IMR-90 (cell line): ENCODE measurements at regions not wholly inside any gene's neighbourhood (a gene's known extent, or its start where the extent isn't known, plus 50 kb on each side); places are given as distances from the start of the nearest gene placed in this dataset.

Source experiments
- ATAC-seq: fragments of 200-7000 bp; cut with Tn5 transposase; 2 replicates; pipeline ENCODE4 v1.9.1; 2020; ENCODE audit warnings: low read depth, mild to moderate bottlenecking, moderate library complexity
- BruUV-seq: library from RNA; stranded (reverse); fragments of 400-500 nt; replicated peaks from 2 replicates; lab custom pipeline; 2021; lab: Mats Ljungman, UMichigan
- CTCF ChIA-PET: fragments of 300-600 bp; formaldehyde crosslinking; extraction: SDS; loops from one replicate; lab custom pipeline; 2021; ENCODE audit warnings: antibody characterized with exemption; lab: Yijun Ruan, JAX
- POLR2A ChIA-PET: fragments of 300-600 bp; sonication (Branson Sonifier 250); formaldehyde crosslinking; loops from one replicate; lab custom pipeline; 2022; ENCODE audit warnings: antibody characterized with exemption; ENCODE audit not compliant: unreplicated experiment; lab: Charles Lee
- DNase-seq: peaks from one replicate; pipeline ENCODE4 v3.0.0; 2013
- H2AFZ ChIP-seq: replicated peaks from 2 replicates; pipeline ENCODE3; 2013; ENCODE audit warnings: low read length, mild to moderate bottlenecking; ENCODE audit not compliant: poor library complexity
- H2AK5ac ChIP-seq: 2 replicates; pipeline ENCODE4 v1.6.1; 2013; ENCODE audit warnings: low read depth, low read length, inconsistent platforms
- H2AK9ac ChIP-seq: replicated peaks from 2 replicates; pipeline ENCODE3; 2013; ENCODE audit warnings: mild to moderate bottlenecking, low read depth, low read length, moderate library complexity; ENCODE audit not compliant: poor library complexity
- H2BK120ac ChIP-seq: 2 replicates; pipeline ENCODE4 v1.6.1; 2013; ENCODE audit warnings: low read depth, low read length, inconsistent platforms
- H2BK15ac ChIP-seq: 3 replicates; pipeline ENCODE4 v1.6.1; 2013; ENCODE audit warnings: low read depth, low read length, inconsistent platforms
- H2BK20ac ChIP-seq: 2 replicates; pipeline ENCODE4 v1.6.1; 2013; ENCODE audit warnings: low read depth, mild to moderate bottlenecking, inconsistent platforms, low read length, moderate library complexity
- H2BK5ac ChIP-seq: 2 replicates; pipeline ENCODE4 v1.6.1; 2013; ENCODE audit warnings: mild to moderate bottlenecking, low read depth, low read length, inconsistent platforms; ENCODE audit not compliant: poor library complexity, severe bottlenecking
- H3K14ac ChIP-seq: replicated peaks from 2 replicates; pipeline ENCODE4 v1.6.1; 2013; ENCODE audit warnings: low read depth, low read length, inconsistent platforms
- H3K18ac ChIP-seq: 2 replicates; pipeline ENCODE4 v1.6.1; 2013; ENCODE audit warnings: low read depth, low read length, control low read depth
- H3K23ac ChIP-seq: 2 replicates; pipeline ENCODE4 v1.6.1; 2013; ENCODE audit warnings: low read depth, low read length, inconsistent platforms
- H3K27ac ChIP-seq: 2 replicates; pipeline ENCODE4 v1.5.1; 2013; ENCODE audit warnings: mild to moderate bottlenecking, control low read depth, low read length; ENCODE audit not compliant: insufficient read depth
- H3K27me3 ChIP-seq: 2 replicates; pipeline ENCODE4 v1.6.1; 2013; ENCODE audit warnings: low read length; ENCODE audit not compliant: control insufficient read depth, insufficient read depth
- H3K36me3 ChIP-seq: 2 replicates; pipeline ENCODE4 v1.6.1; 2013; ENCODE audit warnings: low read length, mixed read lengths; ENCODE audit not compliant: control insufficient read depth, insufficient read depth
- H3K4ac ChIP-seq: 2 replicates; pipeline ENCODE4 v1.6.1; 2013; ENCODE audit warnings: low read depth, low read length, inconsistent platforms
- H3K4me1 ChIP-seq: 2 replicates; pipeline ENCODE4 v1.6.1; 2013; ENCODE audit warnings: low read length, mixed read lengths; ENCODE audit not compliant: control insufficient read depth, insufficient read depth
- H3K4me2 ChIP-seq: 2 replicates; pipeline ENCODE4 v1.6.1; 2013; ENCODE audit warnings: low read depth, mild to moderate bottlenecking, control low read depth, low read length, moderate library complexity
- H3K4me3 ChIP-seq: 2 replicates; pipeline ENCODE4 v1.5.1; 2013; ENCODE audit warnings: low read depth, mild to moderate bottlenecking, control low read depth, low read length, moderate library complexity; ENCODE audit not compliant: insufficient read depth
- H3K56ac ChIP-seq: 2 replicates; pipeline ENCODE4 v1.6.1; 2013; ENCODE audit warnings: low read length, inconsistent platforms; ENCODE audit not compliant: insufficient read depth; ENCODE audit errors: extremely low read depth
- H3K79me1 ChIP-seq, 2 experiments: 2 replicates each; pipeline ENCODE4 v1.6.1; 2013; ENCODE audit warnings: low read length in 2 of 2, inconsistent platforms in 1 of 2, low read depth in 1 of 2
- H3K9ac ChIP-seq: 2 replicates; pipeline ENCODE4 v1.6.1; 2013; ENCODE audit warnings: low read depth, low read length, control low read depth
- H3K9me1 ChIP-seq: 2 replicates; pipeline ENCODE4 v1.6.1; 2013; ENCODE audit warnings: low read length, inconsistent platforms; ENCODE audit not compliant: insufficient read depth
- H3K9me3 ChIP-seq: 2 replicates; pipeline ENCODE4 v1.6.1; 2013; ENCODE audit warnings: low read length; ENCODE audit not compliant: control insufficient read depth, insufficient read depth
- H4K20me1 ChIP-seq: 2 replicates; pipeline ENCODE4 v1.6.1; 2013; ENCODE audit warnings: low read length, inconsistent platforms; ENCODE audit not compliant: insufficient read depth
- H4K5ac ChIP-seq: 2 replicates; pipeline ENCODE4 v1.6.1; 2013; ENCODE audit warnings: mild to moderate bottlenecking, low read depth, low read length, control low read depth
- H4K8ac ChIP-seq, 2 experiments: 2 replicates each; pipeline ENCODE4 v1.6.1; 2013; ENCODE audit warnings: low read depth in 2 of 2, low read length in 2 of 2, control low read depth in 1 of 2, inconsistent platforms in 1 of 2
- H4K91ac ChIP-seq: 2 replicates; pipeline ENCODE4 v1.6.1; 2013; ENCODE audit warnings: low read depth, low read length, inconsistent platforms; ENCODE audit not compliant: insufficient read depth
- BHLHE40 ChIP-seq: fragments of 150-350 bp; IDR thresholded peaks from 2 replicates; pipeline ENCODE4 v1.6.1; 2016; ENCODE audit warnings: mild to moderate bottlenecking, low read depth, low read length
- CEBPB ChIP-seq: IDR thresholded peaks from 2 replicates; pipeline ENCODE4 v1.6.1; 2012; ENCODE audit warnings: low read depth, low read length, improper control_type of control experiment
- CHD1 ChIP-seq: IDR thresholded peaks from 2 replicates; pipeline ENCODE4 v1.6.1; 2012; ENCODE audit warnings: low read depth, low read length, improper control_type of control experiment
- FOS ChIP-seq: fragments of 150-350 bp; IDR thresholded peaks from 2 replicates; pipeline ENCODE4 v1.6.1; 2016; ENCODE audit warnings: low read depth, low read length
- MAFK ChIP-seq: IDR thresholded peaks from 2 replicates; pipeline ENCODE4 v1.6.1; 2012; ENCODE audit warnings: low read depth, low read length, improper control_type of control experiment
- MAZ ChIP-seq: IDR thresholded peaks from 2 replicates; pipeline ENCODE4 v1.6.1; 2012; ENCODE audit warnings: low read depth, mild to moderate bottlenecking, low read length, improper control_type of control experiment, moderate library complexity, borderline replicate concordance
- MXI1 ChIP-seq: IDR thresholded peaks from 2 replicates; pipeline ENCODE4 v1.6.1; 2012; ENCODE audit warnings: low read depth, mild to moderate bottlenecking, low read length, moderate library complexity, borderline replicate concordance
- NFE2L2 ChIP-seq: fragments of 150-350 bp; IDR thresholded peaks from 2 replicates; pipeline ENCODE4 v1.6.1; 2016; ENCODE audit warnings: low read depth, mild to moderate bottlenecking, low read length
- POLR2A ChIP-seq: IDR thresholded peaks from 2 replicates; pipeline ENCODE4 v1.6.1; 2012; ENCODE audit warnings: mild to moderate bottlenecking, low read depth, low read length
- RAD21 ChIP-seq: IDR thresholded peaks from 2 replicates; pipeline ENCODE4 v1.6.1; 2012; ENCODE audit warnings: low read length, improper control_type of control experiment
- RCOR1 ChIP-seq: IDR thresholded peaks from 2 replicates; pipeline ENCODE4 v1.6.1; 2012; ENCODE audit warnings: mild to moderate bottlenecking, low read length, improper control_type of control experiment; ENCODE audit not compliant: insufficient replicate concordance
- RFX5 ChIP-seq: IDR thresholded peaks from 2 replicates; pipeline ENCODE4 v1.8.0; 2012; ENCODE audit warnings: low read depth, mild to moderate bottlenecking, low read length, moderate library complexity
- SMC3 ChIP-seq: fragments of 150-350 bp; IDR thresholded peaks from 2 replicates; pipeline ENCODE4 v1.6.1; 2016; ENCODE audit warnings: low read depth, mild to moderate bottlenecking, antibody characterized with exemption, low read length, moderate library complexity
- WGBS, 2 experiments: methylation state at CpG; one replicate each; pipeline versions ENCODE4 v1.1.5 to v1.1.7; 2013; ENCODE audit warnings: missing lambda C conversion rate in 2 of 2; ENCODE audit not compliant: insufficient read length in 1 of 2; ENCODE audit errors: extremely low coverage in 2 of 2; 5-methylcytosine and 5-hydroxymethylcytosine counted together
- dilution Hi-C: fragments of 300-500 bp; cut with HindIII; formaldehyde crosslinking; loops from one replicate; pipeline ENCODE4 v1.14.3; 2018; ENCODE audit warnings: low sequenced_read_pairs; ENCODE audit not compliant: unreplicated experiment
- in situ Hi-C: fragments of 300-500 bp; cut with MboI; formaldehyde crosslinking; loops from 3 replicates; pipeline ENCODE4 v1.14.3; 2019; ENCODE audit warnings: low sequenced_read_pairs, inconsistent platforms, mixed read lengths
- intact Hi-C: fragments of 100-400 bp; cut with micrococcal nuclease; formaldehyde crosslinking; loops from 2 replicates; pipeline ENCODE4 v1.10.0; 2022
- TF ChIP-seq, protein P1 (sequence below): conservative IDR thresholded peaks from 2 replicates; pipeline ENCODE4 v1.5.1; 2012; ENCODE audit warnings: mild to moderate bottlenecking, low read depth, low read length, improper control_type of control experiment
- TF ChIP-seq, protein P2 (sequence below): fragments of 150-350 bp; IDR thresholded peaks from 2 replicates; pipeline ENCODE4 v1.6.1; 2017; ENCODE audit warnings: mild to moderate bottlenecking, antibody characterized with exemption, low read length, low read depth
- TF ChIP-seq, protein P3 (sequence below): fragments of 150-350 bp; IDR thresholded peaks from 2 replicates; pipeline ENCODE4 v1.6.1; 2016; ENCODE audit warnings: low read depth, mild to moderate bottlenecking, low read length, moderate library complexity, borderline replicate concordance

DNA sequence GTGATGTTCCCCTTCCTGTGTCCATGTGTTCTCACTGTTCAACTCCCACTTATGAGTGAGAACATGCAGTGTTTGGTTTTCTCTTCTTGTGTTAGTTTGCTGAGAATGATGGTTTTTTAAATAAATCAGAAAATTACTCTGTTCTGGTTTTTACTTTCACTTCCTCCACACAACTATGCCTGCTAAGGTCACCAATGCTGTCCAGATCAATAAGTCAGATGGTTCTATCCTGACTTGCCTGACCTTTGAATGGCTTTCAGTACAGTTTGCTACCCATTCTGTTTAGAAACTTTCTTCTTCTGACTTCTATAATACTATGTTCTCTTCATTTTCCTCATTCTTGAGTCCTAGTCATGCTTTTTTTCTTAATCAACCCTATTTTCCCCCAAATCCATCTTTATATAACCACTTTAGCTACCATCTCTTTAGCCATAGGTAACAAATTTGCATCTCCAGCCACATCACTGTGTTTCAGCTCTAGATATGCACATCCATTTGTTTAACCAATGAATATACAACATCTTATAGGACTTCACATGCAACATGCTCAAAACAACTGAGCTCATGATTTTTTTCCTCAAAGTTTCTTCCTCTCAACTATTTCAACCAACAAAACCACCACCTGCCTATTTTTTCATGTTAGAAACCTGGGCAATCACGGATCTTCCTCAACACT, 58.8 kb upstream of the SLC38A11 start:
- no peak overlapping the region for H3K4ac ChIP-seq
- ATAC-seq (no peak), DNase-seq (no peak)
- no peak overlapping the region for H4K91ac ChIP-seq
- peaks cover 3% of the 10 kb centered on the region; the same call in 1 of the 2 replicates for H3K27me3 ChIP-seq
- no peak overlapping the region for H3K18ac ChIP-seq
- no peaks in the 10 kb centered on the region for H3K9me3 ChIP-seq
- no peak overlapping the region for H3K4me3 ChIP-seq
- H3K9ac ChIP-seq: no peak overlapping the region
- 50% methylated on average over 1 of the region's 1 CpG; no CpG with 5 or more reads in 1 of the 2 experiments for WGBS, 2 experiments
- H2BK5ac ChIP-seq: no peak overlapping the region
- H3K36me3 ChIP-seq: no peaks in the 10 kb centered on the region
- H4K5ac ChIP-seq: no peak overlapping the region
- no peak overlapping the region for H2BK20ac ChIP-seq
- no peaks in the 10 kb centered on the region for H3K9me1 ChIP-seq
- TF ChIP-seq CEBPB: no peak
- no peak for TF ChIP-seq MAZ
- TF ChIP-seq FOS: no peak
- no peak for TF ChIP-seq BHLHE40
- TF ChIP-seq POLR2A: no peak
- TF ChIP-seq MAFK: no peak
- no peak for TF ChIP-seq MXI1
- no peak for TF ChIP-seq RAD21
- TF ChIP-seq CHD1: no peak
- no peak for TF ChIP-seq RFX5
- TF ChIP-seq, protein P1, sequence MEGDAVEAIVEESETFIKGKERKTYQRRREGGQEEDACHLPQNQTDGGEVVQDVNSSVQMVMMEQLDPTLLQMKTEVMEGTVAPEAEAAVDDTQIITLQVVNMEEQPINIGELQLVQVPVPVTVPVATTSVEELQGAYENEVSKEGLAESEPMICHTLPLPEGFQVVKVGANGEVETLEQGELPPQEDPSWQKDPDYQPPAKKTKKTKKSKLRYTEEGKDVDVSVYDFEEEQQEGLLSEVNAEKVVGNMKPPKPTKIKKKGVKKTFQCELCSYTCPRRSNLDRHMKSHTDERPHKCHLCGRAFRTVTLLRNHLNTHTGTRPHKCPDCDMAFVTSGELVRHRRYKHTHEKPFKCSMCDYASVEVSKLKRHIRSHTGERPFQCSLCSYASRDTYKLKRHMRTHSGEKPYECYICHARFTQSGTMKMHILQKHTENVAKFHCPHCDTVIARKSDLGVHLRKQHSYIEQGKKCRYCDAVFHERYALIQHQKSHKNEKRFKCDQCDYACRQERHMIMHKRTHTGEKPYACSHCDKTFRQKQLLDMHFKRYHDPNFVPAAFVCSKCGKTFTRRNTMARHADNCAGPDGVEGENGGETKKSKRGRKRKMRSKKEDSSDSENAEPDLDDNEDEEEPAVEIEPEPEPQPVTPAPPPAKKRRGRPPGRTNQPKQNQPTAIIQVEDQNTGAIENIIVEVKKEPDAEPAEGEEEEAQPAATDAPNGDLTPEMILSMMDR: no peak
- no peak for TF ChIP-seq NFE2L2
- no peak for TF ChIP-seq RCOR1
- TF ChIP-seq SMC3: no peak
- TF ChIP-seq, protein P2, sequence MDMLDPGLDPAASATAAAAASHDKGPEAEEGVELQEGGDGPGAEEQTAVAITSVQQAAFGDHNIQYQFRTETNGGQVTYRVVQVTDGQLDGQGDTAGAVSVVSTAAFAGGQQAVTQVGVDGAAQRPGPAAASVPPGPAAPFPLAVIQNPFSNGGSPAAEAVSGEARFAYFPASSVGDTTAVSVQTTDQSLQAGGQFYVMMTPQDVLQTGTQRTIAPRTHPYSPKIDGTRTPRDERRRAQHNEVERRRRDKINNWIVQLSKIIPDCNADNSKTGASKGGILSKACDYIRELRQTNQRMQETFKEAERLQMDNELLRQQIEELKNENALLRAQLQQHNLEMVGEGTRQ: no peak
- TF ChIP-seq, protein P3, sequence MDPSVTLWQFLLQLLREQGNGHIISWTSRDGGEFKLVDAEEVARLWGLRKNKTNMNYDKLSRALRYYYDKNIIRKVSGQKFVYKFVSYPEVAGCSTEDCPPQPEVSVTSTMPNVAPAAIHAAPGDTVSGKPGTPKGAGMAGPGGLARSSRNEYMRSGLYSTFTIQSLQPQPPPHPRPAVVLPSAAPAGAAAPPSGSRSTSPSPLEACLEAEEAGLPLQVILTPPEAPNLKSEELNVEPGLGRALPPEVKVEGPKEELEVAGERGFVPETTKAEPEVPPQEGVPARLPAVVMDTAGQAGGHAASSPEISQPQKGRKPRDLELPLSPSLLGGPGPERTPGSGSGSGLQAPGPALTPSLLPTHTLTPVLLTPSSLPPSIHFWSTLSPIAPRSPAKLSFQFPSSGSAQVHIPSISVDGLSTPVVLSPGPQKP: no peak
- H3K14ac ChIP-seq: no peak overlapping the region
- no peaks in the 10 kb centered on the region for H3K79me1 ChIP-seq
- no peak overlapping the region for H2AFZ ChIP-seq
- no peak overlapping the region for H3K4me2 ChIP-seq
- H3K4me1 ChIP-seq: no peaks in the 10 kb centered on the region
- dilution Hi-C loops: no loop called here
- H3K23ac ChIP-seq: no peak overlapping the region
- no peak overlapping the region for H3K27ac ChIP-seq
- H2AK5ac ChIP-seq: no peak overlapping the region
- in situ Hi-C loops: loop anchor here (25.0 kb wide), 1 partner anchor 277 kb away; no protein-coding TSS in a partner anchor
- no TSS peak for BruUV-seq
- ChIA-PET CTCF (interaction anchor here (0.8 to 5.4 kb wide), 4 partner anchors 10 to 189 kb away, joined by 3 to 99 read pairs (median 4); partner anchors contain the start of gene SCN3A), POLR2A (interaction anchor here (0.6 kb wide), 1 partner anchor 190 kb away, joined by 4 read pairs; the partner anchor contains the start of gene SCN3A)
- no peak overlapping the region for H3K56ac ChIP-seq
- no peak overlapping the region for H2BK15ac ChIP-seq
- intact Hi-C loops: no loop called here
- H4K8ac ChIP-seq: no peak overlapping the region
- no peak overlapping the region for H2BK120ac ChIP-seq
- no peaks in the 10 kb centered on the region for H4K20me1 ChIP-seq
- H2AK9ac ChIP-seq: no peak overlapping the region
